Stromal cell of bone marrow (primary cell): ENCODE measurements at regions not wholly inside any gene's neighbourhood (a gene's known extent, or its start where the extent isn't known, plus 50 kb on each side); places are given as distances from the start of the nearest gene placed in this dataset.
A peak's percentile ranks its signal among the peaks of the same experiment; 100 is the strongest.

Experiments used
- DNase-seq: peaks from one replicate; pipeline ENCODE4 v3.0.0-alpha.2; 2012; ENCODE audit warnings: low read depth

DNA sequence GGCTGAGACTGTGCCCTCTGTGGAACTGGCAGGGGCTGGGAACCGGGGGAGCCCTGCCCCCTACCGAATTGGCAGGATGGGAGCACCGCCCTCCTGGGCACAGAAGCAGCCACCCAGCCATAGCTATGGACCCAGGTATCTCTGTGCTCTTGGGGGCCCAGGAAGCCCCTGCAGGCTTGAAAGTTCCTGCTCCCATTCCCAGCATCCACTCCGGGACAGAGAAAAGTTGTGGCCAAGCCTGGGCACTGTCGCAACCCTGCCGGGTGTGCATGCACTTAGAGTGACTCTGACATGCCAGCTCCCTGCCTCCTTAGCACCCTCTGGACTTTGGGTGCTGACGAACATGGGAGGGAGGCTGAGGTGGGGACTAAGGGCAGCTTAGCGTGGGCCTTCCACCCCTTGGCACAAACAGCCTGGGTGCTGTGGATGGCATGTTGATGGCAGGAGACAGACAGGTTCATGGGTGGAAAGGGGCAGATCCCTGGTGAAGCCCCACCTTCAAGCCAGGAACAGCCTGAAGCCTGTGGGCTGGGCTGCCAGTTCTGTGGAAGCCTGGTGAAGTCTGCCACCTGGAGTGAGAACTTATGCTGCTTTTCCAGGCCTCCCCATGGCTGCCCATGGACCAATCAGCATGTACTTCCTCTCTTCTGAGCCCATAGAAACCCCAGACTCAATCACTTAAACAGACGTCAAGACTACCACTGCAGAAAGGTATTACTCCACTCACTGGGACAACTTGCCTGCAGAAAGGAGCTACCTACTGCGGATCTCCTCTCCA, 279.0 kb downstream of the ATXN7L3B start:
- no peak for DNase-seq

DNA sequence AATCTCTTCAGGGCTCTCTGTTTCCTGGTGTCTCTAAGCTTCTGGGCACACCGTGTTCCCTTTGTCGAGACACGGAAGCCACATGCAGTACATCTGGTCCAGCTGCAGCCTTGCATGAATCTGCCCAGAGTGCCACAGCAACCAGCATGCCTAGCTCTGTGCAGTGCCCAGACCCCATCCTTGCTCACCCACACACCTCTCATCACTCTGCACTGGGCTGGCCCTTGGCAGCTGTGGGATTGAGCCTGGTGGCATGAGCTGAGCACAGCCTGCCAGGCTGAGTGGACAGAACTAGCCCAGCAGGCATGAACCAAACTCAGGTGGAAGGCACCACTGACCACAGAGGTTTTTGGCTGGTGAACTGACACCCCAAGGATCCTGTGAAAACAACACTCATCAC, 279.9 kb downstream of the ATXN7L3B start:
- no peak for DNase-seq

DNA sequence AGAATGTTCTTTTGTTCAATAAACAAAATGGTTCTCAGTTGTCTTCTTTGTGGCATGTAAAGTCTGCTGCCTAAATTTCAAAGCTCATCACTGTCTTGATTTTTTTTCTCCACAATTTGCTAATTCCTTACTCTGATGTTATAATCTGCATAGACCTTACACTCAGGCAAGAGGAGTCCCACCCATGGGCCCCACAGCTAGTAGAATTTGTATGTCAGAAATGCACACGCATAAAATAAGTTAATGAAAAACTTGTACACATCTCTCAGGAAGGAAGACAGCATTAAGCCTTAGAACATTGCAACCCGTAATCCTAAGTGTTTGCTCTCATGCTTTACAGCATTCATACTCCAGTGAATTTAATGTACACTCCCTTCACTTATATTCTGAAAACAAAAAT, 280.8 kb downstream of the ATXN7L3B start:
- DNase-seq = no peak

DNA sequence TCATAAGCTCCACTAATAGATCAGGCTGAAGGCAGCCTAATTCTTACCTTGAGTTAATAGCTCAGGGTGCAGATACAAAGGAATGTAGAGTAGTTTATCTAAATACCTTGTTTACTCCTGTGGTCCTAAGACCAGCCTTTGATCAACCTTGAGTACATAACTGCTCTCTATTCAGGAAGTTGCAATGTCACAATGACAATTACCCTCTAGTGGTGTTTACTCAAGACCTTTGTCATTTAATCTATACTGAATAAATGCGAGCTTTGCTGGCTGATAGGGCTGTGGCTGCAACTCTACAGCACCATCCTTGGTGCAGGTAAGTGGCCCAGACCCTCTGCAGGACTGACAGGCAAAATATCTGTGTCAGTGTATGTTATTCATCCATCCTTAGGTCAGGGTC, 282.7 kb downstream of the ATXN7L3B start:
- no peak for DNase-seq

DNA sequence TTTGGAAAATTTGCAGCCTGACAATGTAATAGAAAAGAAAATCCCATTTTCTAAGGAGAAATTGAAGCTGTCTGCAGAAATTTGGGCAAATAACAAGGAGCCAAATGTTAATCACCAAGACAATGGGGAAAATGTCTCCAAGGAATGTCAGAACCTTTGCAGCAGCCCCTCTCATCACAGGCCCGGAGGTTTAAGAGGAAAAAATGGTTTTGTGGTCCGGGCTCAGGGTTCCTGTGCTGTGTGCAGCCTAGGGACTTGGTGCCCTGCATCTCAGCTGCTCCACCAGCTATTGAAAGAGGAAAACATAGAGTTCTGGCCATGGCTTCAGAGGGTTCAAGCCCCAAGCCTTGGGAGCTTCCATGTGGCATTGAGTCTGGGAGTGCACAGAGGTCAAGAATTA, 298.9 kb downstream of the ATXN7L3B start:
- no peak for DNase-seq

DNA sequence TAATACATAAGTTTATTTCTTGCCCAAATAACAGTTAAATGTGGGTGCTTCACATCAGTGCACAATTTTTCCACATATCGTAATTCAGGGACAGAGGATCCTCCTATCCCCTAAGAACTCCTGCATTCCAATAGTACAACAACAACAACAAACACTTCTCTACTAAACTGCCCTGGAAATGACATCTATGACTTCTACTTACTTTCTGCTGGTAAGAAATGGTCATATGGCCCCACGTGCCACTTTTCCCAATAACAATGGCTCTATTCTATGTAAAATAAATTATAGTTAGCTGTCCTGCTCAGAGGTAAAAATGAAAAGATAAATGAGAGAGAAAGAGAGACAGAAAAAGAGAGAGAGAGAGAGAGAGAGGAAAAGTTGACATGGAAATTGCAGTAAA, 308.5 kb downstream of the ATXN7L3B start:
- DNase-seq = no peak

DNA sequence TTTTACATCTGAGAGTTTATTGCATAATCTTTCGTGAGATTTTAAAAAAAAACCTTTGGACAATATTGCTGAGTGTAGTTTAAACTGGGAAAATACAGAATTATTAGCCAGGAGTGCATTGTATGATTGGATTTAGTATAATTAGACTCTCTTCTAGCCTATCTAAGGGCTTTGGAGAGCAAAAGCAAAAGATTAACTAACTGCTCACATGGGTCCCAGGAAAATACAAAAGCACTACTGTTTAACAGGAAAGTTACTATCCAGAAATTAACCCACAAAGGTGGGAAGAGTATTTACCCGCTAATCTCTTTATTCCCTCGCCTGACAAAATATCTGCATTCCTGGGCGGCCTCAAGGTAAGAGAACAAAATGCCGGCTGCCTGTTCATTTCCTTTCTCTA, 309.5 kb downstream of the ATXN7L3B start:
- DNase-seq = no peak

DNA sequence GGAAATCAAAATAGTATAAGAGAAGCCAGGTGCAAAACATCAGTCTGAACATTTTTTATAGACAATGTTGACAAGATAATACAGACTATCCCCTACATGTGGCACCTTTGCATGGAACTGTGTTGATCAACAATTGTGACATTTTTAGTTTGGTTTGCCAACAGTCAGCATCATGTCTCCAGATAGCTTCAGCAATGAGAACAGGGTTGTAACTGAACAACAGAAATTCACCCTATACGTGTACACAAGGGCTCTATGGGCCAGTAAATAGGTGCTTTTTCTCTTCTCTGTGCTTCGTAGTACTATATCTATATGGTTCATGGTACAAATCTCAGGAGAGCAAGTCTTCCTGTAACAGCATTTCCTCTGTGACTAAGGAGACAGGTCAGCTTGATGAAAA, 310.4 kb downstream of the ATXN7L3B start:
- DNase-seq = no peak

DNA sequence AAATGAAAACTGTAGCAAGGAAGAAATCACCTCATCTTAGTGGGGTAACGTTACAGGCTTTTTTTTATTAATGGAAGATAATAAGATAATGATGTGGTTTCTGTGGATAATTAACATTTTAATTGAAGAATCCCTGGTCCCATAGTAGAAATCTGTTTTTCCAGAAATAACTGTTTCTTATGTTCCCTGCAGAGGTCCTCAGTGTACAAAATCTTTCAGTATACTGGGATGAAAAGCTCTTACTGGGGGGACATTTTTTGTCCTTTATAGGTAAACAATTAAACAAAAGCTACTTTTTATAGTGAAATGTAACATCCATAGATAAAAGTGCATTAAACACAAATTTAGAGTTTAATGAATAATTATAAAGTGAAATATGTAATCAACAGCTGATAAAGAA, 312.2 kb downstream of the ATXN7L3B start:
- DNase-seq = no peak

DNA sequence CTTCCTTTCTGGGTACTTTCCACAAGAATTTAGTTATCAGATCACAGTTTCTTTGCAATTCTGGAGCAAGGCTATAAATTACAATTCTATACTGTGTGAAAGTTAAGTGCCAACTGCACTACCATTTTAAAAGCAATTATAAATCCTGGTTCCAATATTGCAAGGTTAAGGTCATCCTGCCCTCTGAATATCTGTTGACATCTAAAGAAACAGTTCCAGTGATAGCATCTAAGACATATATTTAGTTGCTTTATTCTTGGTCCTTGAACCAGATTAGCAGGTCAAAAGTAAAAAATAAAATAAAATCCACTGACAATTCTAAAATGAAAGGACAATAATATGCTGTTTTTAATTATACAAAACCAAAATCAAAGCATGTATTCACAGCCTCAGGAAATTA, 334.2 kb downstream of the ATXN7L3B start:
- DNase-seq = no peak

DNA sequence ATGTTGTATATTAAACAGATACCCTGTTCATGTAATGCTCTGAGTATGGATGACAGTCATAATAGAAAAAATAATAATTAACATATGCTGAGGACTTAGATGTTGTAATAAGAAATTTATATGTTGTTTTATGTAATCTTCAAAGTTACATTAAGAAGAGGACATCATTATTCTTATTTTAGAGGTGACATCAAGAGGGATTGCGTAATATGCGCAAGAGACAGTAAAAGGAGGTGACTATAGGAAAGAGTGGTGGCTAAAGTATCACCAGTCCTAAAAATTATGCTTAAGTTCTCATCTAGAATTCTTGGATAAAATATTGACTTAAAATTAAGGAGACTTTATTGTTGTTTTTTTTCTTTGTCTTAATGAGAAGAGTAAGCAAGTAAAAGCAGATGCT, 323.9 kb downstream of the KCNC2 start:
- DNase-seq = no peak

DNA sequence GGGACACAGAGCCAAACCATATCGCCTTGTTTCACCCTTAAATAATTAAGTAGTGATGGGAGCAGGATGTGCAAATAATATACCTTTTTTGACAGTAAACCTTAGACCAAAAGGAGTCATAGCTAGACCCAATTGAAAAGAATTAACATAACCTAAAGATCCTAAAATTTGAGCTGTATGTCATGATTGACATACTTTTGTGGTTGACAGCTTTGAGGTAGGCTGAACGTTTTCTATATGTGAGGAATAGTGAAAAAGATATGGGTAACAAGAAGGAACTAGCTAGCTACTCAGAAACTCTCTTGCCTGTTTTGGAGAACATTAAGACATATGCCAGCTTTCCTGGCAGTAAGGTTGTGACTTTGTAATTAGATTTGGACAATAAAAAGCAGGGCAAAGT, 320.6 kb downstream of the KCNC2 start:
- DNase-seq = no peak

DNA sequence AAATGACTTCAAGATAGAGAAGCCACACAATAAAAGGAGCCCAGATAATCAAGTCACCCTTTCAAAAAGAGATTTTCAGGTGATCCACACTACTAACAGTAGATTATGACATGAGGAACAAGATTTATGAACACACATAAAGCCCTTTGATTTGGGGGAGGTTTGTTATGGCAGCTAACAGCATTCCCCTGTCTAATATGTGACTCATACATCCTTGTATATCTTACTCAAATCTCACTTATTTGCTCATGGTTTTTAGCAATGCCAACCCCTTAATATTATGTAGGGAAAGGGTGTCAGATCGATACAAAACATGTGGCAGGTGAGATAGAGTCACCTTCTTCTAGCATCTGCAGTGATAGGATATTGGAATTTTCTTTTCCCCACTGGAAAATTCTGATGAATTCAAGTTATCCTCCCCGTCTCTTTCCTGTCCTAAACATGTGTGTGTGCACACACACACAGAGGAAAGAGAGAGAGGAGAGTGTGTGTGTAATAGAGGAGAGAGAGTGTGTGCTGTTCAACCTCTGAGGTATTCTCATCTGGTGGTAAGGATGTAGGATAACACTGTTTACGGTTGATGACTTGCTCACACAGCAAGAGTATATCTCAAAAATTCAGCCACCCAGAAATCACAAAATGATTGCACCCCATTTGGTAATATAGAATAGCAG, 319.9 kb downstream of the KCNC2 start:
- DNase-seq = peak; percentile 7

DNA sequence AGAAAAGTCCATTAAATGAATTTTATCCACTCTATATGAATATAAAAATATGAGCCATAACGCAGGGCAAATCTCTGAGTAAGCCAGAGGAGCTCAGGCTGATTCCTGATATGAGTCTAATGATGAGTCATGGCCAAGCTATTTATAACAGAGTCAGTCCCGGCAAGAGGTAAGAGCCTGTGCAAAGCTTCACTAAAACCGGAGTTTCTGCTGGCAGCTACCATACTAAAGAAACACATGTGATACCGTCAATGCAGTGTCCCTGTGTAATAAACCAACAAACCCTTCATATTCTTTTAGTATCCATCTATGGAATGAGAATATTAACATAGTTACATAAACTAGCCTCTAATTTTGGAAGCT, 319.4 kb downstream of the KCNC2 start:
- peak; percentile 58 for DNase-seq

DNA sequence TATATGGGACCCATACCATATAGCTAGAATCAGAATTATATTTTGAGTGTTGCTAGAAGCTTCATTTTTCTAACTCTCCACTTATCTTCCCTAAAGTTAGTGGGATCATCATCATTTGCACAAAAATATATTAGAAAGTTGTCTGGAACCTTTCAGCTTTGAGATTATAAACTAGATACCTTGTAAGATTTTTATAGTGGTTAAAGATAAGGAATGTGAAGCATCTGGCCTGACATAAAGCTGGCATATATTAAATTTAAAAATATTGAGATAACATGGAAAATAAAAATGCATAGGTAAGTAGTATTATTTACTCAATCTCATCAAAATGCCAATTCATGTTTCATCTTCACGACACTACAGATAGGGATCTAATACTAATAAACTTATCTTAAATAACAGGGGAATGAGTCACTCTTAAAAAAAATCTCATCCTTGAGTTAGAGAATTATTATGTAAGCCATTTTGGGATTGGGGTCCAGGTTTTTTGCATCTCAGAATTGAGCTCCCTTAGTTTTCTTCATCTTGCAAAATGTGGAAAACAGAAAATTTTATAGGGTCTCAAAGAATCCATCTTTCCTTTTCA, 318.5 kb downstream of the KCNC2 start:
- no peak for DNase-seq

DNA sequence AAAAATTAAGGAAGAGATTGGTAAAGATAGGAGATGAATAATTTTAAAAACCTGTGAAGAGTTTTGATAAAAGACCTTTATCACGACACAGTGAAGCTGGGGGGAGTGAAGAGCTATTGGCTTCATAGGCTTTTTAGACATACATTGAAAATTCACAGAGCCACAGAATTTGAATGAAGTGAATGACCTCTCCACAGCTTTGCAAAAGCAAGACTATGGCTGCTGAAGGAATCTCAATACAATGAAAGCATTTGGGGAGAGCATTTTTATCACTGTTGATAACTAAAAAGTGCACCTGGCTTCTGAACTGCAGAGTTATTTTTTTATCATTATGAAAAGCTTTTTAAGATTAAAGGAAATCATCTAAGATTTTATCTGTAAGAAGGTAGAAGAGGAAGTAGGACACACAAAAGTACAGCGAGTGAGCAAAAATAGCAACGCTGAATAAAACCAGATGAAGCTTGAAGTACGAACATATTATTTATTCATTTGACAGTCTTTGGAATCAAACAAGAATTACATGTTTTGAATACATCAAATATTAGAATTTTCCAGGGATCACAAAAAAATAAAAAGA, 317.5 kb downstream of the KCNC2 start:
- no peak for DNase-seq

DNA sequence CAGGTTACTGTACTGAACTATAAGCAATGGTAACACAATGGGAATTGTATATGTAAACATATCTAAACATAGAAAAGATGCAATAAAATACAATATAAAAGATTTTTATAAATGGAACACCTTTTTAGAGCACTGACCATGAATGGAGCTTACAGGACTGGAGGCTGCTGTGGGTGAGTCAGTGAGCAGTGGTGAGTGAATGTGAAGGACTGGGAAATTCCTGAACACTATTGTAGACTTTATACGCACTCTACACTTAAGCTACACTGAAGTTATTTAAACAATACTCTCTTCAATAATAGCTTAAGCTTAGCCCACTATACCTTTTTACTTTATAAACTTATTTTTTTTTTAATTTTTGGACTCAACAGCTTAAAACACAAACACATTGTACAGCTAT, 313.5 kb downstream of the KCNC2 start:
- no peak for DNase-seq

DNA sequence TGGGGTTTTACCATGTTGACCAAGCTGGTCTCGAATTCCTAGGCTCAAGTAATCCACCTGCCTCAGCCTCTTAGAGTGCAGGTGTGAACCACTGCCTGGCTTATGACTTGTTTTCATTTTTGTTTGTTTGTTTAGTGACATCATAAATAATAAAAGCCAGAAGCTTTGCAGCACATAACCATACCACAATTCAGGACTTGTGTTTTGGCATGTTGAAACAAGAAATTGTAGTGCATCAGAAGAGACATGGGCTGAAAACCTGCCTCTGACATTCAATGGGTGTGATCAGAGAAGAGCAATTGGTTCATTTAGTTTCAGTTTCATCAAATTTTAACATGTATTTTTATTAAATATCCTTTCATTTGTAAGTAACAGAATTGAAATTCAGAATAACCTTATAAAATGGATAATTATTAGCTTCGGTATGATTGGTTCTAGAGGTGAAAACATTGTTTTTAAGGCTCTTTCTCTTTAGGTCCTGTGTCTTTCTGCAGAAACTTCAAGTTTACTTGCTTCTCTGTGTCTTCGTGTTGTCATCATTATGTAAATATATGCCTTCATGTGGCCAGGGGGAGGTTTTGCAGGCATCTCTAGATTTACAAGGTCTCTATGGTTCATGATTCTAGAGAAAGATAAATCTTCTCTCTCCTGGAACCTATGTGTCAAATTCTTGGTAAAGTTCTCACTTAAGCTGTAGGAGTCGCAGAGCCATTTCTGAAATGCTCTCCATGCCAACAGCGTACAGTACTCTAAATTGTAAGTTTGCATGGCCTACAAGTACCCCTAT, 312.0 kb downstream of the KCNC2 start:
- no peak for DNase-seq

DNA sequence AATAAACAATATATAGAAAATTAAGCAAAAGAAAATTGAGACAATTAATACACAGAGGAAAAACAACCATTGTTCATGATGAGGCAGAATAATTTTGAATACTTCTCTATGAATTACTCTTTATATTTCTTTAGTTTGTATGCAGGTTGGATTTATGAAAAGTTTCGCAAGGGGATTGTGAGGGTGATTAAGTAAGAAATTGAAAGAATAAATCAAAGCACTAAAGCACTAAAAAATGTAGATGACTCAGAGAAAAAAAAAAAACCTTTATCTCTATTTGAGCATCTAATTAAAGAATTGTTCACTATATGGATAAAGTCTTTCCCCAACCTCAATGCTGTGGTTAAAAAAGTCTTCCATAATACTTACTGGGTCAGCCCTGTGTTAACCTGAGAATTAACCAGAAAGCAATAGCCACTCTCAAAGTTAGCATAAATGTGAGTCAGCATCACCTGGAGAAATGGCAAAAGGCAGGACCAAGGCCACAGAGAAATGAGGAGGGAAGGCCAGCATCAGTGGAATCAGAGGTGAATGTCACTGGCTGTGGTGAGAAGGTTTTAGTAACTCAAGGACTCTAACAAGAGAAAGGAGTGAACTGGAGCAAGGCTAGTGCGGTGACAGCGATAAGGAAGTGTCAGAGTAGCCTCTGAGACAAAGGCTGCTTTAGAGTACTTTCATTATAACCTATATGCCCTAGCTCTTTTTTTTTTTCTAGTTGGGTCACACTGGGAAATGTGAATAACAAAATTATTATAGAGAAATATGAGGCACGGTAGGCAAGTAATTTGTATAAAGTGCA, 310.4 kb downstream of the KCNC2 start:
- DNase-seq = no peak

DNA sequence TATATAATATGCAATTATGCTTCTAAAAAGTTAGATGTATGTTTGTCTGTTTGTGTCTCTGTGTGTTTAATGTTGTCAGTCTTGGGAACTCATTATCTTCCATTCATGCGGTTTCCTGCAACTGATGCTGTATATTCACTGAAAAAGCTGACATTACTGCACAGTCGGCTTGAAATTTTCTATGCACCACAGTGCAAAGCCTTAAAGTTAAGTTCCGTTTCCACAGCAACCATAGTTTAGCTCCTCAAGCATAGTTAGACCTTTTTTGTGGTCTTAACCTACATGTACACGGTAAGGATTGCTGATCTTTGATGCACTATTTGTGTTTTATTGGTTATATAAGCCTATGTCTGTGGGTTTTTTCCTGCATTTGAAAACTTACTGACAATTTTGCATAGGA, 309.4 kb downstream of the KCNC2 start:
- DNase-seq = no peak

DNA sequence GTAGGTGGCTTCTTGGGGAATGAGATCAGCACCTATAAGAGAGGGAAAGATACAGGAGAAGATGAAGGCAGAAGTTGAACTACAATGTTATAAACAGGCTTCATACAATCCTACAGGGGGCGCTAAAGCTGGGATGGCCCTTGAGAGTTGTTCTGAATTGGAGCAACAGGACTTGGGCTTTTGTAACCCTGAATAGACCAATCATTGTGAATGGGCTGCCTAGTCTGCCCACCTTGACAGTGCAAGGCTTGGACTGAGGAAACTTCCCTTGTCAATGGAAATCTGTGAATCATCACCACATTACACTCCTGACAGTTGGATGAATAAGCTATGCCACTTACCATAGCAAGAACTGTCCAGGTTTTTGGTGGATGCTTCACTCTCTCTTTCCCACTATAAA, 306.1 kb downstream of the KCNC2 start:
- peak; percentile 6 for DNase-seq

DNA sequence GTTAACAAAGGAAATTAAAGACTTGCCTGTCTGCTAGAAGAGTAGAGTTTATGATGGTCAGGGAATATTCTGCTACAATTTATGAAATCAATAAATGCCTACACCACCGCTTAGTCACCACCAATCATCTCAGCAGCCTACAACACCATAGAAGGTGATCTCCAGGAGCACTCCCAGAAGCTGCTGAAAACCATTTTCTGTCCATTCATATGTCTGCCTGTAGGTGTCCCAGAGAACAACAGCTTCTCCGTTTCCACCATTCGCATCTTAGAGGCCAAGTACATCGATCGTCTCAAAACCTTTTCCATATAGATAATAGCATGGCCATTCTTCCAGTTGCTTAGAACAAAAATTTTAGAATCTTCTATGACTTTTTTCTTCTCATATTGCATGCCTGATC, 303.4 kb downstream of the KCNC2 start:
- DNase-seq = no peak
